C4-2B (cell line): ENCODE measurements at regions not wholly inside any gene's neighbourhood (a gene's known extent, or its start where the extent isn't known, plus 50 kb on each side); places are given as distances from the start of the nearest gene placed in this dataset.

Experiments
- ZFX ChIP-seq: fragments of 450-650 bp; IDR thresholded peaks from 2 replicates; pipeline ENCODE4 v1.6.1; 2017
- TF ChIP-seq, protein P1 (sequence below): fragments of 450-650 bp; conservative IDR thresholded peaks from 2 replicates; pipeline ENCODE4 v1.5.1; 2017; ENCODE audit warnings: mild to moderate bottlenecking

GRCh38 chr2:221691571-221691970 is 119.5 kb upstream of the EPHA4 start:
- TF ChIP-seq, protein P1, sequence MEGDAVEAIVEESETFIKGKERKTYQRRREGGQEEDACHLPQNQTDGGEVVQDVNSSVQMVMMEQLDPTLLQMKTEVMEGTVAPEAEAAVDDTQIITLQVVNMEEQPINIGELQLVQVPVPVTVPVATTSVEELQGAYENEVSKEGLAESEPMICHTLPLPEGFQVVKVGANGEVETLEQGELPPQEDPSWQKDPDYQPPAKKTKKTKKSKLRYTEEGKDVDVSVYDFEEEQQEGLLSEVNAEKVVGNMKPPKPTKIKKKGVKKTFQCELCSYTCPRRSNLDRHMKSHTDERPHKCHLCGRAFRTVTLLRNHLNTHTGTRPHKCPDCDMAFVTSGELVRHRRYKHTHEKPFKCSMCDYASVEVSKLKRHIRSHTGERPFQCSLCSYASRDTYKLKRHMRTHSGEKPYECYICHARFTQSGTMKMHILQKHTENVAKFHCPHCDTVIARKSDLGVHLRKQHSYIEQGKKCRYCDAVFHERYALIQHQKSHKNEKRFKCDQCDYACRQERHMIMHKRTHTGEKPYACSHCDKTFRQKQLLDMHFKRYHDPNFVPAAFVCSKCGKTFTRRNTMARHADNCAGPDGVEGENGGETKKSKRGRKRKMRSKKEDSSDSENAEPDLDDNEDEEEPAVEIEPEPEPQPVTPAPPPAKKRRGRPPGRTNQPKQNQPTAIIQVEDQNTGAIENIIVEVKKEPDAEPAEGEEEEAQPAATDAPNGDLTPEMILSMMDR: no peak
- no peak for TF ChIP-seq ZFX
